ENCODE measurements at regions not wholly inside any gene's neighbourhood (a gene's known extent, or its start where the extent isn't known, plus 50 kb on each side); places are given as distances from the start of the nearest gene placed in this dataset.
"Not testable (repeated sequence)": the region's sequence is repeated elsewhere in the genome, so short reads cannot be mapped to it uniquely, and the experiment has no call there.

DNA sequence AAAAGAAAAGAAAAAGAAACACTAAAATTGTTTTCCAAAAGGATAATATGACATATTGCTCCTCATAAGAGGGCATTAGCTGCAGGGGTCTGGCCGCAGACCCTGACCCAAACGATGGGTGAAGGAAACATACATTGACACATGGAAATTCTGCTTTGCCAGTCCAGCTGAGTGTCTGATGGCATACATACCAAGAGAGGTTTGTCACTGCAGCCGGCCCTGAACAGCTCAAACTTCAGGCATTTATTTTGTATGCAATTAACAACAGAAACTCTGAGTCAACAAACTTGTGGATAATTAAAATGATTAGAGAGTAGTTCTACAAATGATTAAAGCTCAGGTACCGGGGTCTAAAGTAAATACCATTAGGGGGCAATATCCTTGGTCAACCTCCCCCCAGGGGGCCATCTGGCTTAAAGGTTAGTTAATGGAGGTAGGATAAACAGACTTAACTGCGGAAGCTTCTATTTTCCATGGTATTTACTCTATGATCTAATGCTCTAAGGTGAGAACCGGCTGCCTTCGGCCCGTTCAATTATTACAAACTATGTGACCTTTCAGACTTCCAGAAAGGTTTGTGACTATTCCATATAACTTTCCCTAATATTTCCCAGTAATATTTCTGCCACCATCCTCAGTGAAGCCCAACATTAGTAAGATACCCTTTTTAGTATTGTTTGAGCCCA is 1550.7 kb downstream of the CDY2B start:
- H3K36me3 Mint-ChIP-seq; H3K27ac Mint-ChIP-seq; ATAC-seq; H3K4me3 Mint-ChIP-seq; CTCF ChIA-PET; H3K27me3 Mint-ChIP-seq (ENCODE audit: low read depth); POLR2A ChIA-PET; DNase-seq (ENCODE audit: low spot score); H3K4me1 Mint-ChIP-seq; H3K9me3 Mint-ChIP-seq: not testable (repeated sequence)
